Glutamatergic neuron (in vitro differentiated cells): ENCODE measurements at regions not wholly inside any gene's neighbourhood (a gene's known extent, or its start where the extent isn't known, plus 50 kb on each side); places are given as distances from the start of the nearest gene placed in this dataset.

Source experiments
- DNase-seq: peaks from one replicate; pipeline ENCODE4 v3.0.0; 2022
- H3K27ac Mint-ChIP-seq: one replicate; pipeline ENCODE4 v1.8.0; 2020; ENCODE audit warnings: mild to moderate bottlenecking, mixed read lengths, inconsistent platforms; ENCODE audit not compliant: unreplicated experiment
- H3K27me3 Mint-ChIP-seq: one replicate; pipeline ENCODE4 v1.8.0; 2020; ENCODE audit warnings: mild to moderate bottlenecking, moderate library complexity, mixed read lengths, inconsistent platforms; ENCODE audit not compliant: unreplicated experiment
- H3K36me3 Mint-ChIP-seq: one replicate; pipeline ENCODE4 v1.8.0; 2020; ENCODE audit warnings: mild to moderate bottlenecking, mixed read lengths, inconsistent platforms; ENCODE audit not compliant: unreplicated experiment
- H3K4me1 Mint-ChIP-seq: one replicate; pipeline ENCODE4 v1.8.0; 2020; ENCODE audit warnings: mild to moderate bottlenecking, low read depth, mixed read lengths, inconsistent platforms; ENCODE audit not compliant: unreplicated experiment
- H3K4me3 Mint-ChIP-seq: one replicate; pipeline ENCODE4 v1.8.0; 2020; ENCODE audit warnings: mild to moderate bottlenecking, mixed read lengths, inconsistent platforms; ENCODE audit not compliant: unreplicated experiment
- H3K9me3 Mint-ChIP-seq: one replicate; pipeline ENCODE4 v1.8.0; 2020; ENCODE audit warnings: mild to moderate bottlenecking, moderate library complexity, mixed read lengths, inconsistent platforms; ENCODE audit not compliant: unreplicated experiment
- CTCF ChIP-seq: fragments of 200-600 bp; sonication (generic); IDR thresholded peaks from one replicate; pipeline ENCODE4 v1.5.0; 2021; ENCODE audit not compliant: partially characterized antibody, unreplicated experiment

- H3K4me1 Mint-ChIP-seq: no peaks in the 10 kb centered on the region
- DNase-seq: no peak
- no peak for TF ChIP-seq CTCF
- H3K27me3 Mint-ChIP-seq: no peaks in the 10 kb centered on the region
- H3K36me3 Mint-ChIP-seq: no peaks in the 10 kb centered on the region
- no peak overlapping the region for H3K4me3 Mint-ChIP-seq
- no peaks in the 10 kb centered on the region for H3K9me3 Mint-ChIP-seq
- H3K27ac Mint-ChIP-seq: no peak overlapping the region
Measured at GRCh38 chr2:107418708-107419107, 408.0 kb upstream of the RGPD4 start.

GRCh38 chr2:107419191-107419590 lies 407.5 kb upstream of the RGPD4 start:
- Mint-ChIP-seq H3K9me3 (no peaks in the 10 kb centered on the region), H3K27ac (no peak overlapping the region), H3K4me3 (no peak overlapping the region), H3K27me3 (no peaks in the 10 kb centered on the region), H3K4me1 (no peaks in the 10 kb centered on the region), H3K36me3 (no peaks in the 10 kb centered on the region)
- no peak for DNase-seq
- no peak for TF ChIP-seq CTCF

- Mint-ChIP-seq H3K4me1 (no peaks in the 10 kb centered on the region), H3K9me3 (peaks cover 7% of the 10 kb centered on the region), H3K27ac (no peak overlapping the region), H3K36me3 (no peaks in the 10 kb centered on the region), H3K27me3 (no peaks in the 10 kb centered on the region), H3K4me3 (no peak overlapping the region)
- DNase-seq: no peak
- TF ChIP-seq CTCF: no peak
Measured at GRCh38 chr2:107428781-107429180, 397.9 kb upstream of the RGPD4 start.

GRCh38 chr2:107430006-107430405 lies 396.7 kb upstream of the RGPD4 start:
- no peaks in the 10 kb centered on the region for H3K27me3 Mint-ChIP-seq
- H3K4me3 Mint-ChIP-seq: no peak overlapping the region
- no peak for TF ChIP-seq CTCF
- H3K9me3 Mint-ChIP-seq: peaks cover 7% of the 10 kb centered on the region
- DNase-seq: no peak
- no peaks in the 10 kb centered on the region for H3K36me3 Mint-ChIP-seq
- H3K4me1 Mint-ChIP-seq: no peaks in the 10 kb centered on the region
- no peak overlapping the region for H3K27ac Mint-ChIP-seq

- no peaks in the 10 kb centered on the region for H3K36me3 Mint-ChIP-seq
- DNase-seq: no peak
- H3K4me1 Mint-ChIP-seq: no peaks in the 10 kb centered on the region
- H3K9me3 Mint-ChIP-seq: peaks cover 7% of the 10 kb centered on the region
- no peak for TF ChIP-seq CTCF
- no peak overlapping the region for H3K27ac Mint-ChIP-seq
- H3K4me3 Mint-ChIP-seq: no peak overlapping the region
- H3K27me3 Mint-ChIP-seq: no peaks in the 10 kb centered on the region
Measured at GRCh38 chr2:107430596-107431266, 396.0 kb upstream of the RGPD4 start.
